ENCODE measurements at regions not wholly inside any gene's neighbourhood (a gene's known extent, or its start where the extent isn't known, plus 50 kb on each side); places are given as distances from the start of the nearest gene placed in this dataset.

DNA sequence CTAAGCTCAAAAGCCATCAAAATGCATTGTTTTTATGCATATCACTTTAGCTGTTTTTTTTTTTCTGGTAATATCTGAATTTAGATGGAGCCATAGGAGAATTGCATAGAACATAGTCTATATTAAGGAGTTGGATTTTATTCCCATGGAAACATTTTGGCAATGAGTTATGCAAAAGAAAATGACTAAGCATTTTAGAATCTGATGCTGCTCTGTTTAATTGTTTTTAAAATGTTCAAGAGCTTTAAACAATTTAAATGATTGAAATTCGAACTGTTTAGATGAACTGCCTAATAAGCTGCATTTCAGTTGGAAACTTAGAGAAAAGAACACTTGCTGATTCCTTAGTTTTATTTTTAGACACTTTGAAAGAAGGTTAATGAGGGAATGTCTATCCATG, 1531.5 kb upstream of the B3GALT2 start:
- TF ChIP-seq, protein P1, sequence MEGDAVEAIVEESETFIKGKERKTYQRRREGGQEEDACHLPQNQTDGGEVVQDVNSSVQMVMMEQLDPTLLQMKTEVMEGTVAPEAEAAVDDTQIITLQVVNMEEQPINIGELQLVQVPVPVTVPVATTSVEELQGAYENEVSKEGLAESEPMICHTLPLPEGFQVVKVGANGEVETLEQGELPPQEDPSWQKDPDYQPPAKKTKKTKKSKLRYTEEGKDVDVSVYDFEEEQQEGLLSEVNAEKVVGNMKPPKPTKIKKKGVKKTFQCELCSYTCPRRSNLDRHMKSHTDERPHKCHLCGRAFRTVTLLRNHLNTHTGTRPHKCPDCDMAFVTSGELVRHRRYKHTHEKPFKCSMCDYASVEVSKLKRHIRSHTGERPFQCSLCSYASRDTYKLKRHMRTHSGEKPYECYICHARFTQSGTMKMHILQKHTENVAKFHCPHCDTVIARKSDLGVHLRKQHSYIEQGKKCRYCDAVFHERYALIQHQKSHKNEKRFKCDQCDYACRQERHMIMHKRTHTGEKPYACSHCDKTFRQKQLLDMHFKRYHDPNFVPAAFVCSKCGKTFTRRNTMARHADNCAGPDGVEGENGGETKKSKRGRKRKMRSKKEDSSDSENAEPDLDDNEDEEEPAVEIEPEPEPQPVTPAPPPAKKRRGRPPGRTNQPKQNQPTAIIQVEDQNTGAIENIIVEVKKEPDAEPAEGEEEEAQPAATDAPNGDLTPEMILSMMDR (IDR thresholded peaks at IDR 0.05): no peak
- TF ChIP-seq POLR2A (IDR thresholded peaks at IDR 0.05): no peak
